PC-3 (cell line): ENCODE measurements at regions not wholly inside any gene's neighbourhood (a gene's known extent, or its start where the extent isn't known, plus 50 kb on each side); places are given as distances from the start of the nearest gene placed in this dataset.

ENCODE experiments used
- EZH2 ChIP-seq: fragments of 300-600 bp; sonication (generic); IDR thresholded peaks from one replicate; pipeline ENCODE4 v1.6.1; 2017; ENCODE audit warnings: antibody characterized with exemption, mild to moderate bottlenecking, low read length; ENCODE audit not compliant: unreplicated experiment
- EZH2phosphoT487 ChIP-seq: fragments of 300-600 bp; sonication (generic); IDR thresholded peaks from 2 replicates; pipeline ENCODE4 v1.6.1; 2018; ENCODE audit warnings: mild to moderate bottlenecking, antibody characterized with exemption, low read length, borderline replicate concordance

- TF ChIP-seq EZH2 (no peak), EZH2phosphoT487 (no peak)
Measured at GRCh38 chr4:147017081-147017480, 71.4 kb upstream of the TTC29 start.
